SK-N-SH (cell line): ENCODE measurements at regions not wholly inside any gene's neighbourhood (a gene's known extent, or its start where the extent isn't known, plus 50 kb on each side); places are given as distances from the start of the nearest gene placed in this dataset.

ENCODE experiments used
- TAF1 ChIP-seq: IDR thresholded peaks from 2 replicates; pipeline ENCODE4 v1.6.1; 2012; ENCODE audit warnings: low read depth, mild to moderate bottlenecking, low read length, moderate library complexity, borderline replicate concordance
- YY1 ChIP-seq: IDR thresholded peaks from 2 replicates; pipeline ENCODE4 v1.4.0; 2012; ENCODE audit warnings: low read depth, mild to moderate bottlenecking

- TF ChIP-seq TAF1 (no peak), YY1 (no peak)
These were observed 56.5 kb upstream of the FIBIN start for GRCh38 chr11:26937386-26937785.
